ENCODE measurements at regions not wholly inside any gene's neighbourhood (a gene's known extent, or its start where the extent isn't known, plus 50 kb on each side); places are given as distances from the start of the nearest gene placed in this dataset.

- TF ChIP-seq GATA2 (IDR thresholded peaks at IDR 0.05; ENCODE audit: low read depth, low read length) (no peak), GATA3 (IDR thresholded peaks at IDR 0.05; ENCODE audit: low read depth, low read length) (no peak)
Measured at GRCh38 chr9:113656771-113657670, 193.5 kb downstream of the RGS3 start.

Measured in SH-SY5Y (cell line).